ENCODE measurements at regions not wholly inside any gene's neighbourhood (a gene's known extent, or its start where the extent isn't known, plus 50 kb on each side); places are given as distances from the start of the nearest gene placed in this dataset.

GRCh38 chr4:102174719-102175189 lies 170.5 kb downstream of the SLC39A8 start:
- no peak for TF ChIP-seq POLR2A (IDR thresholded peaks at IDR 0.05)
- no peak for TF ChIP-seq CTCF (IDR thresholded peaks at IDR 0.05)
